ENCODE measurements at regions not wholly inside any gene's neighbourhood (a gene's known extent, or its start where the extent isn't known, plus 50 kb on each side); places are given as distances from the start of the nearest gene placed in this dataset.

DNA sequence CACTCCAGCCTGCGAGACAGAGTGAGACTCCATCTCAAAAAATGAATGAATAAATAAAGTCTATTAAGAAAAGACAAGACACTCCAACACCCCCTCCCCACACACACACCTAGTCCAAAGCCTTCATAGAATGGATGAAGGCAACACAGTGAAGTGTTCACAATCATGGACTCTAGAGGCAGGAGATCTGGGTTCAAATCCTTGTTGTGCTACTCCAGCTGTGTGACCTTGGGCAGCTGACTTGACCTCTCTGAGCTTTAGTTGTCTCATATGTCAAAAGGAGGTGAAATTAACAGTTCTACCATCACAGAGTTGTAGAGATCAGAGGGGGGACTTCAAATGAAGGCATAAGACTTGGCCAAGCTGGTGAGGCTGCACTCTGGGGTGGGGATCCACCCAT, 95.8 kb upstream of the MAP1LC3B2 start:
- TF ChIP-seq RAD21 (IDR thresholded peaks at IDR 0.05; ENCODE audit: low read length) (no peak), MAFK (IDR thresholded peaks at IDR 0.05; ENCODE audit: low read depth, low read length) (no peak), POLR2A (IDR thresholded peaks at IDR 0.05; ENCODE audit: low read depth, low read length) (no peak), MAZ (IDR thresholded peaks at IDR 0.05; ENCODE audit: borderline replicate concordance, low read depth, low read length) (no peak), CEBPB (IDR thresholded peaks at IDR 0.05; ENCODE audit: low read depth, low read length) (no peak), RCOR1 (IDR thresholded peaks at IDR 0.05; ENCODE audit: insufficient replicate concordance, low read length) (no peak), RFX5 (IDR thresholded peaks at IDR 0.05; ENCODE audit: low read depth, low read length) (no peak), BHLHE40 (IDR thresholded peaks at IDR 0.05; ENCODE audit: low read depth, low read length) (no peak), NFE2L2 (IDR thresholded peaks at IDR 0.05; ENCODE audit: low read depth, low read length) (no peak), MXI1 (IDR thresholded peaks at IDR 0.05; ENCODE audit: borderline replicate concordance, low read depth, low read length) (no peak), SMC3 (IDR thresholded peaks at IDR 0.05; ENCODE audit: low read depth, low read length) (no peak)
- TF ChIP-seq, protein P1, sequence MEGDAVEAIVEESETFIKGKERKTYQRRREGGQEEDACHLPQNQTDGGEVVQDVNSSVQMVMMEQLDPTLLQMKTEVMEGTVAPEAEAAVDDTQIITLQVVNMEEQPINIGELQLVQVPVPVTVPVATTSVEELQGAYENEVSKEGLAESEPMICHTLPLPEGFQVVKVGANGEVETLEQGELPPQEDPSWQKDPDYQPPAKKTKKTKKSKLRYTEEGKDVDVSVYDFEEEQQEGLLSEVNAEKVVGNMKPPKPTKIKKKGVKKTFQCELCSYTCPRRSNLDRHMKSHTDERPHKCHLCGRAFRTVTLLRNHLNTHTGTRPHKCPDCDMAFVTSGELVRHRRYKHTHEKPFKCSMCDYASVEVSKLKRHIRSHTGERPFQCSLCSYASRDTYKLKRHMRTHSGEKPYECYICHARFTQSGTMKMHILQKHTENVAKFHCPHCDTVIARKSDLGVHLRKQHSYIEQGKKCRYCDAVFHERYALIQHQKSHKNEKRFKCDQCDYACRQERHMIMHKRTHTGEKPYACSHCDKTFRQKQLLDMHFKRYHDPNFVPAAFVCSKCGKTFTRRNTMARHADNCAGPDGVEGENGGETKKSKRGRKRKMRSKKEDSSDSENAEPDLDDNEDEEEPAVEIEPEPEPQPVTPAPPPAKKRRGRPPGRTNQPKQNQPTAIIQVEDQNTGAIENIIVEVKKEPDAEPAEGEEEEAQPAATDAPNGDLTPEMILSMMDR (conservative IDR thresholded peaks at IDR 0.05; ENCODE audit: low read depth, low read length): no peak
- TF ChIP-seq, protein P2, sequence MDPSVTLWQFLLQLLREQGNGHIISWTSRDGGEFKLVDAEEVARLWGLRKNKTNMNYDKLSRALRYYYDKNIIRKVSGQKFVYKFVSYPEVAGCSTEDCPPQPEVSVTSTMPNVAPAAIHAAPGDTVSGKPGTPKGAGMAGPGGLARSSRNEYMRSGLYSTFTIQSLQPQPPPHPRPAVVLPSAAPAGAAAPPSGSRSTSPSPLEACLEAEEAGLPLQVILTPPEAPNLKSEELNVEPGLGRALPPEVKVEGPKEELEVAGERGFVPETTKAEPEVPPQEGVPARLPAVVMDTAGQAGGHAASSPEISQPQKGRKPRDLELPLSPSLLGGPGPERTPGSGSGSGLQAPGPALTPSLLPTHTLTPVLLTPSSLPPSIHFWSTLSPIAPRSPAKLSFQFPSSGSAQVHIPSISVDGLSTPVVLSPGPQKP (IDR thresholded peaks at IDR 0.05; ENCODE audit: borderline replicate concordance, low read depth, low read length): no peak
- TF ChIP-seq, protein P3, sequence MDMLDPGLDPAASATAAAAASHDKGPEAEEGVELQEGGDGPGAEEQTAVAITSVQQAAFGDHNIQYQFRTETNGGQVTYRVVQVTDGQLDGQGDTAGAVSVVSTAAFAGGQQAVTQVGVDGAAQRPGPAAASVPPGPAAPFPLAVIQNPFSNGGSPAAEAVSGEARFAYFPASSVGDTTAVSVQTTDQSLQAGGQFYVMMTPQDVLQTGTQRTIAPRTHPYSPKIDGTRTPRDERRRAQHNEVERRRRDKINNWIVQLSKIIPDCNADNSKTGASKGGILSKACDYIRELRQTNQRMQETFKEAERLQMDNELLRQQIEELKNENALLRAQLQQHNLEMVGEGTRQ (IDR thresholded peaks at IDR 0.05; ENCODE audit: low read depth, low read length): no peak

Data from IMR-90 (cell line).